Transverse colon (tissue), 3 donors: ENCODE measurements at regions not wholly inside any gene's neighbourhood (a gene's known extent, or its start where the extent isn't known, plus 50 kb on each side); places are given as distances from the start of the nearest gene placed in this dataset.

Experiments
- POLR2A ChIP-seq: fragments of 450-650 bp; IDR thresholded peaks from one replicate; pipeline ENCODE4 v1.6.1; 2016; ENCODE audit warnings: antibody characterized with exemption, mild to moderate bottlenecking, moderate library complexity
- TF ChIP-seq, protein P1 (sequence below), 5 experiments: fragments of 200-600 bp in 3 of 5; fragments of 450-650 bp in 2 of 5; sonication (generic) in 3 of 5; IDR thresholded peaks; 1 replicate in 2 of 5; 2 replicates in 3 of 5; pipeline ENCODE4 v1.5.1; 2016 to 2017; ENCODE audit warnings: antibody characterized with exemption in 5 of 5, inconsistent platforms in 3 of 5, mild to moderate bottlenecking in 2 of 5, moderate library complexity in 1 of 5

DNA sequence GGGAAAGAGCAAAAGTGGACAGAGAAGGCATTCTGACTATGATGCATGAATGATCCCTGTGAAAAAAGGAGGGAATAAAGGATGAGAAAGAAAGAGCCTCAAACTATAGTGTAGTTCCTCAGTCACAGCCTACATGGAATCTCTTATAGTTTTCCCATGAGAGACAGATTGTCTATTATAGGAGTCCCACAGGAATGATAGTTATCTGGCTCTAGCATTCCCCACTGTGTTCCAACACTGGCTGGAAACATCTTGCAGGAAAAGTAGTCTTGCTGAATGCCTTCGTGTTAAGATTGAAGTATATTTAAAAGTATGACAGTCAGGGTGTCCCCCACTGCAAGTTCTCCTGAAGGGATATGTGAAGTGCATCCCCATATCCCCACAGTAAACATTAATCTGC lies 641.5 kb upstream of the NECTIN3 start:
- TF ChIP-seq, protein P1, sequence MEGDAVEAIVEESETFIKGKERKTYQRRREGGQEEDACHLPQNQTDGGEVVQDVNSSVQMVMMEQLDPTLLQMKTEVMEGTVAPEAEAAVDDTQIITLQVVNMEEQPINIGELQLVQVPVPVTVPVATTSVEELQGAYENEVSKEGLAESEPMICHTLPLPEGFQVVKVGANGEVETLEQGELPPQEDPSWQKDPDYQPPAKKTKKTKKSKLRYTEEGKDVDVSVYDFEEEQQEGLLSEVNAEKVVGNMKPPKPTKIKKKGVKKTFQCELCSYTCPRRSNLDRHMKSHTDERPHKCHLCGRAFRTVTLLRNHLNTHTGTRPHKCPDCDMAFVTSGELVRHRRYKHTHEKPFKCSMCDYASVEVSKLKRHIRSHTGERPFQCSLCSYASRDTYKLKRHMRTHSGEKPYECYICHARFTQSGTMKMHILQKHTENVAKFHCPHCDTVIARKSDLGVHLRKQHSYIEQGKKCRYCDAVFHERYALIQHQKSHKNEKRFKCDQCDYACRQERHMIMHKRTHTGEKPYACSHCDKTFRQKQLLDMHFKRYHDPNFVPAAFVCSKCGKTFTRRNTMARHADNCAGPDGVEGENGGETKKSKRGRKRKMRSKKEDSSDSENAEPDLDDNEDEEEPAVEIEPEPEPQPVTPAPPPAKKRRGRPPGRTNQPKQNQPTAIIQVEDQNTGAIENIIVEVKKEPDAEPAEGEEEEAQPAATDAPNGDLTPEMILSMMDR (IDR thresholded peaks at IDR 0.05), result no peak
- TF ChIP-seq POLR2A, result no peak
